HCT116 (cell line): ENCODE measurements at regions not wholly inside any gene's neighbourhood (a gene's known extent, or its start where the extent isn't known, plus 50 kb on each side); places are given as distances from the start of the nearest gene placed in this dataset.
"Not testable (repeated sequence)": the region's sequence is repeated elsewhere in the genome, so short reads cannot be mapped to it uniquely, and the experiment has no call there.

Experiments used
- CTCF ChIP-seq, 3 experiments: fragments of 200-600 bp in 1 of 3; sonication (generic) in 1 of 3; IDR thresholded peaks in 2 of 3; conservative IDR thresholded peaks in 1 of 3; 2 replicates each; pipeline ENCODE4 v1.5.1; 2012 to 2017; ENCODE audit warnings: low read depth in 2 of 3, low read length in 2 of 3, antibody characterized with exemption in 1 of 3, borderline replicate concordance in 1 of 3, control low read depth in 1 of 3, mild to moderate bottlenecking in 1 of 3, mixed read lengths in 1 of 3, mixed run types in 1 of 3, moderate library complexity in 1 of 3; ENCODE audit not compliant: insufficient read depth in 1 of 3
- EGR1 ChIP-seq: IDR thresholded peaks from 2 replicates; pipeline ENCODE4 v1.6.1; 2012; ENCODE audit warnings: low read depth
- POLR2A ChIP-seq: IDR thresholded peaks from 2 replicates; pipeline ENCODE4 v1.7.0; 2011; ENCODE audit warnings: borderline replicate concordance; ENCODE audit not compliant: insufficient read depth, insufficient read length; ENCODE audit errors: extremely low read depth
- REST ChIP-seq: IDR thresholded peaks from 2 replicates; pipeline ENCODE4 v1.6.1; 2012; ENCODE audit warnings: low read depth
- YY1 ChIP-seq: IDR thresholded peaks from 2 replicates; pipeline ENCODE4 v1.6.1; 2011; ENCODE audit warnings: low read length, low read depth, moderate library complexity, mild to moderate bottlenecking; ENCODE audit not compliant: insufficient replicate concordance; ENCODE audit errors: extremely low read depth

DNA sequence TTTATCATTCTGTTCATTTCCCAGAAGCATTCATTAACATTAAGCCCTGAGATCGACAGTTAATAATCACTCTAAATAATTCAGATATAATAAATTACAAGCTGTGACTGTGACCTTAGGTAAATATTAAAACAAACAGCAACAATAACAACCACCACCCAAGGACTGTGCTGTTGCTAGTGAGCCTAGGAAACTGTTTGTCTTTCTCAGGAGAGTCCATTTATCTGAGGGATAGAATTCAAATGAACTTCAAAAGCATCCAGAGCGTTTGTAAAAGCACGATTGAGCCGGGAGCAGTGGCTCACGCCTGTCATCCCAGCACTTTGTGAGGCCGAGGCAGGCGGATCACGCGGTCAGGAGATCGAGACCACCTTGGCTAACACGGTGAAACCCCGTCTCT, 68.8 kb upstream of the MRGPRE start:
- not testable (repeated sequence) for TF ChIP-seq EGR1; CTCF (IDR thresholded peaks at IDR 0.05 in 2 of 3, conservative IDR thresholded peaks at IDR 0.05 in 1 of 3; ENCODE audit: borderline replicate concordance in 1 of 3, insufficient read depth in 1 of 3, low read depth in 2 of 3, low read length in 2 of 3); POLR2A; REST; YY1
